ENCODE measurements at regions not wholly inside any gene's neighbourhood (a gene's known extent, or its start where the extent isn't known, plus 50 kb on each side); places are given as distances from the start of the nearest gene placed in this dataset.
"Not testable (repeated sequence)": the region's sequence is repeated elsewhere in the genome, so short reads cannot be mapped to it uniquely, and the experiment has no call there.

DNA sequence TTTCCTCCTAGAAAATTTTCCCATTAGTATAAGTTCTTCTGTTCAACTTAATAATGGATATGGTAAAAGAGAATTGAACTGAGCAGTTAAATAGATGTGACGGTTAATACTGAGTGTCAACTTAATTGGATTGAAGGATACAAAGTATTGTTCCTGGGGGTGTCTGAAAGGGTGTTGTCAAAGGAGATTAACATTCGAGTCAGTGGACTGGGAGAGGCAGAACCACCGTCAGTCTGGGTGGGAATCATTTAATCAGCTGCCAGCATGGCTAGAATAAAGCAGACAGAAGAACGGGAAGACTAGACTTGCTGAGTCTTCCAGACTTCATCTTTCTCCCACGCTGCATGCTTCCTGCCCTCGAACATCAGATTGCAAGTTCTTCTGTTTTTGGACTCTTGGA, 689.6 kb upstream of the CDH10 start:
- in situ Hi-C loops (cut with HindIII; ENCODE audit: low pct_unique_long_range_greater_than_20kb, low sequenced_read_pairs): no loop called here
- DNase-seq (ENCODE audit: low read depth): no peak

- DNase-seq (ENCODE audit: low read depth): no peak
- in situ Hi-C loops (cut with HindIII; ENCODE audit: low pct_unique_long_range_greater_than_20kb, low sequenced_read_pairs): no loop called here
Measured at GRCh38 chr5:25330721-25331120, 685.9 kb upstream of the CDH10 start.

- in situ Hi-C loops (cut with HindIII; ENCODE audit: low pct_unique_long_range_greater_than_20kb, low sequenced_read_pairs): no loop called here
- DNase-seq (ENCODE audit: low read depth): no peak
Measured at GRCh38 chr5:25327172-25327571, 682.4 kb upstream of the CDH10 start.

DNA sequence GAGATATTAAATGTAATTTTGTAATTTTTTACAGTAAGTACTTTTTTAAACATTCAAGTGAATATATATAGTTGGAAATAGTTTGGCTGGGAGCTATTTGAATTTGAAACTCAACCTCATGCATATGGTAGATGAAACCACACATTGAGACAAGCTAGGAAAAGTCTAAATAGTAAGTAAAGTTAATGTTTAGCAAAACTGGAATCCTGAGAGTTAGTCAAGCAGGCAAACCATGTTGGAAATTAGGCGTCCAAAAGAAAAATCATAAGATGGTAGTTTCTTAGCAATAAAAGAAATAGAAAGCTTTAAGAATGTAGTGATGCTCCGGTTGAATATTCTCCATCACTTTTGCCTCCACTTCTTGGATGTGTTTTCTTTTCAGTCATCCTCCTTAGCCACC, 657.1 kb upstream of the CDH10 start:
- in situ Hi-C loops (cut with HindIII; ENCODE audit: low pct_unique_long_range_greater_than_20kb, low sequenced_read_pairs): no loop called here
- peak; percentile 48 for DNase-seq (ENCODE audit: low read depth)

DNA sequence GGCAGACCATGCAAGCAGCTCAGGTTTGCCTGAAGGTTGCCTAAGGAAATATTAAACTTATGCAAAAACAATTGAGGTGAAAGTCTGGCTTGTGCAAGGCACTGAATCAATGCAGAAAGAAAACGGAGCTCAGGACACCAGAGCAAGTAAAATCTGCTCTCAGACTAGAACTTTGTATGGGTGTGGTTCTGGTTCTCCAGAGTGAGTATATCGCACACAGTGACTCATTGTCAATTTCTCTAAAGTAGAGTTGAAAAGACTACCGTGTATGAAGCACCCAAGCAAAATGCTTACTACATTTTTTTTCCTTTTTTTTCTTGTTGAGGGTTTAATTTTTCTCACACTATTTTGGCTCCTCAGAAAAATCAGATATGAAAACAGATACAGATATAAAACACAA, 650.3 kb upstream of the CDH10 start:
- in situ Hi-C loops (cut with HindIII; ENCODE audit: low pct_unique_long_range_greater_than_20kb, low sequenced_read_pairs): no loop called here
- no peak for DNase-seq (ENCODE audit: low read depth)

DNA sequence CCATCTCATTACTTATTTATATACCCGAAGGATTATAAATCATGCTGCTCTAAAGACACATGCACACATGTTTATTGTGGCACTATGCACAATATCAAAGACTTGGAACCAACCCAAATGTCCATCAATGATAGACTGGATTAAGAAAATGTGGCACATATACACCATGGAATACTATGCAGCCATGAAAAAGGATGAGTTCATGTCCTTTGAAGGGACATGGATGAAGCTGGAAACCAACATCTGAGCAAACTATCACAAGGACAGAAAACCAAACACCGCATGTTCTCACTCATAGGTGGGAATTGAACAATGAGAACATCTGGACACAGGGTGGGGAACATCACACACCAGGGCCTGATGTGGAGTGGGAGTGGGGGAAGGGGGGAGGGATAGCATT, 645.0 kb upstream of the CDH10 start:
- DNase-seq (ENCODE audit: low read depth); in situ Hi-C loops (cut with HindIII; ENCODE audit: low pct_unique_long_range_greater_than_20kb, low sequenced_read_pairs): not testable (repeated sequence)

DNA sequence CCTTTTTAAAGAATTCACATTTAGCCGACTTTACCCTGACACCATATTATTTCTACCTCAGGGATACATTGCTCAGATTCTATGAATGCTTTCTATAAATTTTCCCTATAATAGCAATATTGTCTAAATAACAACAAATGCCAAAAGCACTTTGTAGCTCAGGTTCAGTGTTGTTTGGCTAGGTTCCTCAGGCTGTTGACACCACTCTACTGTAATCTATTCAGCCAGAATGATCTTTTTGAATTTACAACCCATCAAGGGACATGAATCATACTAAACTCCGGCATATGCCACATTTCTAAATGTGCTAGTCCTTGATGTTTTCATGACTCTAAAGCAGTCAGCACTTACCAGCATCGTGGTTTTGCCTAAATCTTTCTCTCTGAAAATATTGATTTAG, 641.5 kb upstream of the CDH10 start:
- in situ Hi-C loops (cut with HindIII; ENCODE audit: low pct_unique_long_range_greater_than_20kb, low sequenced_read_pairs): no loop called here
- no peak for DNase-seq (ENCODE audit: low read depth)

GRCh38 chr5:25285136-25285535, 640.4 kb upstream of the CDH10 start:
- in situ Hi-C loops (cut with HindIII; ENCODE audit: low pct_unique_long_range_greater_than_20kb, low sequenced_read_pairs): no loop called here
- DNase-seq (ENCODE audit: low read depth): peak; percentile 2

DNA sequence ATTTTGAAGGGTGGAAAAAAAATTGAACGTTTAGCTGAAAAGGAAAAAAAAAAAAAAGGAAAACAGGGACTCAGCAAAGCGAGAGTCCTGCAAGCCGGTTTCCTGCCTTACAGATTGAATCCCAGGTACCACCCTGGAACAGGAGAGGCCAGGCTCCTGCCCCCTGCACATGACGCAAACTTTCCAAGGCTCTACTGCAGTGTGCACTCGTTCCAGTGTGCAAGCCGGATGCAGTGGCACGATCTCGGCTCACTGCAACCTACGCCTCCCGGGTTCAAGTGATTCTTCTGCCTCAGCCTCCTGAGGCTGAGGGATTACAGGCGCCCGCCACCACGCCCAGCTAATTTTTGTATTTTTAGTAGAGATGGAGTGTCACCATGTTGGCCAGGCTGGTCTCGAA, 618.7 kb upstream of the CDH10 start:
- DNase-seq (ENCODE audit: low read depth); in situ Hi-C loops (cut with HindIII; ENCODE audit: low pct_unique_long_range_greater_than_20kb, low sequenced_read_pairs): not testable (repeated sequence)

GRCh38 chr5:25262221-25262620, 617.4 kb upstream of the CDH10 start:
- in situ Hi-C loops (cut with HindIII; ENCODE audit: low pct_unique_long_range_greater_than_20kb, low sequenced_read_pairs): no loop called here

DNA sequence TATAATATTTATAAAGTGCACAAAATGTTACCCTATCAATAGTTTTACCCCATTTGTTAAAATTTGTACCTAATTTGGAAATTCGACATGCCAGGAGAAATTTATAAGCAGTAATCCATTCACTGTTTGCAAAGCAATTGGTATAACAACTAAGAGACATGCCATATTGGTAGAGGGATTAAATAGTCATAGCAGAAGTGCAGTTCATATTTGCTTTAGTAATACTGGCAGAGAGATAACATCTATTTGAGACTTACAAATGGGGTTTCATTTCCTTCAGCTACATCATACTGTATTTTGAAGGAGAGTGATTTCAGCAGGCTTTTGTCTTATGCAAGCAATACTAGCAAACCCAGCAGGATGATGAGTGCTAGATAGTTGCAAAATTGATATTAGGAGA, 610.4 kb upstream of the CDH10 start:
- in situ Hi-C loops (cut with HindIII; ENCODE audit: low pct_unique_long_range_greater_than_20kb, low sequenced_read_pairs): no loop called here
- DNase-seq (ENCODE audit: low read depth): no peak

More at GRCh38 chr5:25262221-25262620, 617.4 kb upstream of the CDH10 start:
- no peak for DNase-seq (ENCODE audit: low read depth)

DNA sequence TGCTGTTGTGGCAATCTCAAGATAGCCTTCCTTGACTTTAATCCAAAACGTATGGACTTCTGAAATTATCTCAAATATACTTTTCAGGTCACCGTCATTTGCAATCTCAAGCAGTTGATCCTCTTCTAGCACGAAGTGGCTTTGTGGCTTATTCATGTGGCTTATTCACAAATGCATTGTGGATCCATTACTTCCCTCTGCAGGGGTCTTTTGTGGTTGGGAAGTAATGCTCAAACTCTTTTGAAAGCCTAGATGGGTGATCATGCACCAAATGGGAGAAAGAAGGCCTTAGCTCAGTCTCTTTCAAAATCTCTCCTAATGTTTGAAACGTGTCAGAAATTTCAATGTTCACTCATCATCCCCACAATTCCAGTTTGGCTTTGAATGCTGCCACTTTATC, 597.2 kb upstream of the CDH10 start:
- DNase-seq (ENCODE audit: low read depth): no peak
- in situ Hi-C loops (cut with HindIII; ENCODE audit: low pct_unique_long_range_greater_than_20kb, low sequenced_read_pairs): no loop called here

GRCh38 chr5:25238720-25239119, 593.9 kb upstream of the CDH10 start:
- in situ Hi-C loops (cut with HindIII; ENCODE audit: low pct_unique_long_range_greater_than_20kb, low sequenced_read_pairs): not testable (repeated sequence)

DNA sequence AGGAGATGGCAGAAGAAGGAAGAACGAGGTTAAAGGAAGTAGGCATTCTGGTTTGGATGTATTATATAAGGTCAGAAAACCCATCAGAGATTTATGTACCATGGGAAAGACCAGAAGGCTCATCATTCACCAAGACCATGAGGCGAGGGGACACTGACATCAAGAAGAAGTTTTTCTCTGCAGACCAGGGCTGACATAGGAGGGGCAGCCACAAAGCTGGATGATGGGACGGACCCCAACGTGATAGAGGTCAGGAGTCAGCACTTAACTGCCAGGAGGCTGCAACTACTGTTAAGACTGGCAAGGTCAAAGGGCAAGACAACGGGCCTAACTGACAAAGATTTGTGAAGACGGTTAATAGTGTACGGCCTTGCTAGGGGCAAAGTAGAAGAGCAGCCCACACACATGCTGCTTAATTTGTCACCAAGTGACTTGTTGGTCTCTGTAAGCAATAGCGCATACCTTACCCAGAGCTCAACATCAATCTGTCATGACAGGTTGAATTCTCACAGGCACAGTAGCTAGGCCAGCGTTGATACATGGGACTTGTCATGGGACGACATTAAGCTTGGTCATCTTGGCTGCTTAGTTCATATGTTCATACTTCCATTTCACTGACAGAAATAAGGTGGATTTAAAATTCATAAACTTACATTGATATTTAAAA, 579.7 kb upstream of the CDH10 start:
- in situ Hi-C loops (cut with HindIII; ENCODE audit: low pct_unique_long_range_greater_than_20kb, low sequenced_read_pairs): no loop called here

More at GRCh38 chr5:25238720-25239119, 593.9 kb upstream of the CDH10 start:
- DNase-seq (ENCODE audit: low read depth): not testable (repeated sequence)

GRCh38 chr5:25199902-25200301, 555.1 kb upstream of the CDH10 start:
- in situ Hi-C loops (cut with HindIII; ENCODE audit: low pct_unique_long_range_greater_than_20kb, low sequenced_read_pairs); DNase-seq (ENCODE audit: low read depth): not testable (repeated sequence)

More for the DNA sequence above, 579.7 kb upstream of the CDH10 start:
- no peak for DNase-seq (ENCODE audit: low read depth)

- no peak for DNase-seq (ENCODE audit: low read depth)
- in situ Hi-C loops (cut with HindIII; ENCODE audit: low pct_unique_long_range_greater_than_20kb, low sequenced_read_pairs): no loop called here
Measured at GRCh38 chr5:25190521-25191000, 545.8 kb upstream of the CDH10 start.

- no peak for DNase-seq (ENCODE audit: low read depth)
- in situ Hi-C loops (cut with HindIII; ENCODE audit: low pct_unique_long_range_greater_than_20kb, low sequenced_read_pairs): no loop called here
Measured at GRCh38 chr5:25181249-25181648, 536.5 kb upstream of the CDH10 start.

DNA sequence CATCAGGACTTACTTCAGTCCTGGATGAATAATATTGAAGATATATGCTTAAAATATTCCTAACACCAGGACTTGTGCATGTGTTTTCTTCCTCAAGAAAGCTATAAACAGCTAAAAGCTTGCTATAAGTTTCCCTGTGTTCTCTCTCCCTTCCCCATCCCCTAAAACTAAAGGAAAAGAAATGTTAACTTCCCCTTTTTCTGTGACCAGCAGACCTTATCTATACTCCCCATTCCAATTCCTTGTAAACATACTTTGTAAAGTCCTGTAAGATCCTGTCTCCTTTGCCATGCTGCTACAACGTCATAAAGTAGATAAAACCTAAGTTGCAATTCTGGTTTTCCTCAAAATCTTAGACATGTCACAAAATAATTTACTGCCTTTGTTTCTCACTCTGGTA, 517.8 kb upstream of the CDH10 start:
- DNase-seq (ENCODE audit: low read depth); in situ Hi-C loops (cut with HindIII; ENCODE audit: low pct_unique_long_range_greater_than_20kb, low sequenced_read_pairs): not testable (repeated sequence)

GRCh38 chr5:25160891-25161290, 516.1 kb upstream of the CDH10 start:
- no peak for DNase-seq (ENCODE audit: low read depth)
- in situ Hi-C loops (cut with HindIII; ENCODE audit: low pct_unique_long_range_greater_than_20kb, low sequenced_read_pairs): no loop called here

DNA sequence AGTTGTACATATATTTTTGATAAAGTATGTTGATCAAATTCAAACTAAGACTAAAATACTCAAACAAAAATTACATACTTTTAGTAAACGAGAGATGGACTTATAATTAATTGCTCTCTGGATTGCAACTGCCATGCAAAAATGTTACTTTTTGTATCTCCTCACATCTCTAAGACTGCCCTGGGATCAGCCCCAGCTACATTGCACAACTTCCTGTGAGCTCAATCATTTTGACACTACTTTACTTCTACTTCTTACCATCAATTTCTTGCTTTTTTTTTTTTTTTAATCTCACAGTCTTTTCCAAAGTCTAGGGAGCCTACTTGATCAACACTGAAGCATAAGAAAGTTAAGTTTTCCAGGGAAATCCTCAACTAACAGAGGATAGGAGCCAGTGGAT, 506.0 kb upstream of the CDH10 start:
- DNase-seq (ENCODE audit: low read depth): no peak

More for the DNA sequence above, 506.0 kb upstream of the CDH10 start:
- in situ Hi-C loops (cut with HindIII; ENCODE audit: low pct_unique_long_range_greater_than_20kb, low sequenced_read_pairs): no loop called here
